HEK293 (cell line): ENCODE measurements at regions not wholly inside any gene's neighbourhood (a gene's known extent, or its start where the extent isn't known, plus 50 kb on each side); places are given as distances from the start of the nearest gene placed in this dataset.

Source experiments
- CTCF ChIA-PET: fragments of 350-600 bp; formaldehyde crosslinking; extraction: SDS; loops from one replicate; lab custom pipeline; 2021; ENCODE audit warnings: antibody characterized with exemption; lab: Yijun Ruan, JAX
- POLR2A ChIA-PET: fragments of 300-600 bp; formaldehyde crosslinking; extraction: SDS; loops from one replicate; lab custom pipeline; 2020; ENCODE audit warnings: antibody characterized with exemption, inconsistent platforms; lab: Yijun Ruan, JAX
- H3K27ac ChIP-seq: fragments of 200-500 bp; sonication (Bioruptor generic); 2 replicates; pipeline ENCODE4 v1.5.1; 2014; ENCODE audit warnings: low read depth, low read length, control low read depth, inconsistent platforms; ENCODE audit errors: extremely low read depth
- H3K36me3 ChIP-seq, 2 experiments: fragments of 200-500 bp in 1 of 2; sonication (Bioruptor generic) in 1 of 2; 1 replicate in 1 of 2; 2 replicates in 1 of 2; pipeline ENCODE4 v1.5.1; 2014 to 2017; ENCODE audit warnings: inconsistent platforms in 2 of 2, low read length in 2 of 2; ENCODE audit not compliant: control insufficient read depth in 2 of 2, insufficient read depth in 1 of 2
- H3K4me1 ChIP-seq: fragments of 200-500 bp; sonication (Bioruptor generic); 2 replicates; pipeline ENCODE4 v1.5.1; 2014; ENCODE audit warnings: mild to moderate bottlenecking, low read length, inconsistent platforms; ENCODE audit not compliant: control insufficient read depth, insufficient read depth
- H3K4me3 ChIP-seq: 2 replicates; pipeline ENCODE4 v1.5.1; 2011; ENCODE audit warnings: low read depth, mild to moderate bottlenecking, control low read depth, low read length, moderate library complexity
- H3K9me3 ChIP-seq: fragments of 200-500 bp; sonication (Bioruptor generic); 2 replicates; pipeline ENCODE4 v1.5.1; 2014; ENCODE audit warnings: low read depth, low read length, inconsistent platforms; ENCODE audit not compliant: control insufficient read depth, insufficient read depth
- FEZF1 ChIP-seq: fragments of 450-650 bp; formaldehyde crosslinking; IDR thresholded peaks from 2 replicates; pipeline ENCODE4 v1.5.1; 2016; ENCODE audit warnings: missing biosample characterization, missing genetic modification characterization
- MEIS1 ChIP-seq: sonication (generic); formaldehyde crosslinking; IDR thresholded peaks from 2 replicates; pipeline ENCODE4 v1.8.1; 2022; ENCODE audit warnings: missing genetic modification reagents, mild to moderate bottlenecking, borderline replicate concordance
- SP3 ChIP-seq: fragments of 450-650 bp; formaldehyde crosslinking; IDR thresholded peaks from 2 replicates; pipeline ENCODE4 v1.5.1; 2016; ENCODE audit warnings: missing biosample characterization, missing genetic modification characterization
- WT1 ChIP-seq: fragments of 450-650 bp; formaldehyde crosslinking; IDR thresholded peaks from 2 replicates; pipeline ENCODE4 v1.5.1; 2016; ENCODE audit warnings: missing biosample characterization, missing genetic modification characterization
- ZFP69B ChIP-seq: fragments of 450-650 bp; formaldehyde crosslinking; IDR thresholded peaks from 2 replicates; pipeline ENCODE4 v1.5.1; 2016; ENCODE audit warnings: missing biosample characterization, missing genetic modification characterization
- ZNF133 ChIP-seq: fragments of 450-650 bp; formaldehyde crosslinking; IDR thresholded peaks from 2 replicates; pipeline ENCODE4 v1.5.1; 2016; ENCODE audit warnings: missing biosample characterization, missing genetic modification characterization
- ZNF184 ChIP-seq: fragments of 450-650 bp; IDR thresholded peaks from 2 replicates; pipeline ENCODE4 v1.5.1; 2018; ENCODE audit warnings: missing biosample characterization, mild to moderate bottlenecking, missing genetic modification characterization
- ZNF404 ChIP-seq: fragments of 450-650 bp; formaldehyde crosslinking; IDR thresholded peaks from 2 replicates; pipeline ENCODE4 v1.5.1; 2017; ENCODE audit warnings: missing biosample characterization, missing genetic modification characterization
- ZNF558 ChIP-seq: fragments of 450-650 bp; formaldehyde crosslinking; IDR thresholded peaks from 2 replicates; pipeline ENCODE4 v1.5.1; 2016; ENCODE audit warnings: missing biosample characterization, missing genetic modification characterization
- ZNF560 ChIP-seq: fragments of 450-650 bp; formaldehyde crosslinking; IDR thresholded peaks from 2 replicates; pipeline ENCODE4 v1.5.1; 2017; ENCODE audit warnings: missing biosample characterization, missing genetic modification characterization, borderline replicate concordance
- ZNF561 ChIP-seq: fragments of 450-650 bp; IDR thresholded peaks from 2 replicates; pipeline ENCODE4 v1.5.1; 2018; ENCODE audit warnings: missing biosample characterization, missing genetic modification characterization, borderline replicate concordance
- ZNF626 ChIP-seq: fragments of 450-650 bp; sonication (Bioruptor Pico); formaldehyde crosslinking; IDR thresholded peaks from 2 replicates; pipeline ENCODE4 v1.5.1; 2018; ENCODE audit warnings: missing biosample characterization, missing genetic modification characterization, inconsistent platforms
- ZNF776 ChIP-seq: fragments of 450-650 bp; formaldehyde crosslinking; IDR thresholded peaks from 2 replicates; pipeline ENCODE4 v1.5.0; 2017; ENCODE audit warnings: missing biosample characterization, missing genetic modification characterization, borderline replicate concordance
- ZSCAN23 ChIP-seq: fragments of 450-650 bp; formaldehyde crosslinking; IDR thresholded peaks from 2 replicates; pipeline ENCODE4 v1.5.1; 2016; ENCODE audit warnings: missing biosample characterization, missing genetic modification characterization
- TF ChIP-seq, protein P1 (sequence below): fragments of 450-650 bp; formaldehyde crosslinking; IDR thresholded peaks from 2 replicates; pipeline ENCODE4 v1.5.1; 2016; ENCODE audit warnings: missing biosample characterization, missing genetic modification characterization
- TF ChIP-seq, protein P2 (sequence below): fragments of 450-650 bp; formaldehyde crosslinking; IDR thresholded peaks from 2 replicates; pipeline ENCODE4 v1.5.1; 2016; ENCODE audit warnings: missing biosample characterization, missing genetic modification characterization
- TF ChIP-seq, protein P3 (sequence below): fragments of 450-650 bp; formaldehyde crosslinking; IDR thresholded peaks from 2 replicates; pipeline ENCODE4 v1.5.1; 2016; ENCODE audit warnings: missing biosample characterization, missing genetic modification characterization, borderline replicate concordance
- TF ChIP-seq, protein P4 (sequence below): fragments of 450-650 bp; formaldehyde crosslinking; IDR thresholded peaks from 2 replicates; pipeline ENCODE4 v1.5.1; 2016; ENCODE audit warnings: missing biosample characterization, missing genetic modification characterization, low read depth
- TF ChIP-seq, protein P5 (sequence below): fragments of 450-650 bp; formaldehyde crosslinking; IDR thresholded peaks from 2 replicates; pipeline ENCODE4 v1.5.1; 2016; ENCODE audit warnings: missing biosample characterization, missing genetic modification characterization

DNA sequence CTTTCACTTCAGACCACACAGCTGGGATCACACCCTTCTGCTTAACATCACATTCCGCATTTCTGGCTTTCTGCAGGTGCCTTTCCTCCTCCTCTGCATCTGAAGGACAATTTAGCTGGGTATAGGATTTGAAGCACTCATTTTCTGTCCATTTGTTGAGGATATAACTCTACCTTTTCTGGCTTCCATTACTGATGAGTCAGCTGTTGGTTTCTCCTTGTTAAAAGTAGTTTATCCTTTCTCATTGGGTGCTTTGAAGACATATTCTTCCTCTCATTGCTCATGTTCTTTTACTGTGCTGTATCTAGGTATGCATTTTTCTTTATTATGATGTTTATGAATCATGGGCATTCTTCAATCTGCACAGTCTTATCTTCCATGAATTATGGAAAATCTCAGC, 199.3 kb upstream of the SOX1 start (continued):
- TF ChIP-seq, protein P1, sequence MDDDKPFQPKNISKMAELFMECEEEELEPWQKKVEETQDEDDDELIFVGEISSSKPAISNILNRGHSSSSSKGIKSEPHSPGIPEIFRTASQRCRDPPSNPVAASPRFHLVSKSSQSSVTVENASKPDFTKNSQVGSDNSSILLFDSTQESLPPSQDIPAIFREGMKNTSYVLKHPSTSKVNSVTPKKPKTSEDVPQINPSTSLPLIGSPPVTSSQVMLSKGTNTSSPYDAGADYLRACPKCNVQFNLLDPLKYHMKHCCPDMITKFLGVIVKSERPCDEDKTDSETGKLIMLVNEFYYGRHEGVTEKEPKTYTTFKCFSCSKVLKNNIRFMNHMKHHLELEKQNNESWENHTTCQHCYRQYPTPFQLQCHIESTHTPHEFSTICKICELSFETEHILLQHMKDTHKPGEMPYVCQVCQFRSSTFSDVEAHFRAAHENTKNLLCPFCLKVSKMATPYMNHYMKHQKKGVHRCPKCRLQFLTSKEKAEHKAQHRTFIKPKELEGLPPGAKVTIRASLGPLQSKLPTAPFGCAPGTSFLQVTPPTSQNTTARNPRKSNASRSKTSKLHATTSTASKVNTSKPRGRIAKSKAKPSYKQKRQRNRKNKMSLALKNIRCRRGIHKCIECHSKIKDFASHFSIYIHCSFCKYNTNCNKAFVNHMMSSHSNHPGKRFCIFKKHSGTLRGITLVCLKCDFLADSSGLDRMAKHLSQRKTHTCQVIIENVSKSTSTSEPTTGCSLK (tag by site-specific recombination): no peak
- no peak for TF ChIP-seq ZNF560
- TF ChIP-seq, protein P2, sequence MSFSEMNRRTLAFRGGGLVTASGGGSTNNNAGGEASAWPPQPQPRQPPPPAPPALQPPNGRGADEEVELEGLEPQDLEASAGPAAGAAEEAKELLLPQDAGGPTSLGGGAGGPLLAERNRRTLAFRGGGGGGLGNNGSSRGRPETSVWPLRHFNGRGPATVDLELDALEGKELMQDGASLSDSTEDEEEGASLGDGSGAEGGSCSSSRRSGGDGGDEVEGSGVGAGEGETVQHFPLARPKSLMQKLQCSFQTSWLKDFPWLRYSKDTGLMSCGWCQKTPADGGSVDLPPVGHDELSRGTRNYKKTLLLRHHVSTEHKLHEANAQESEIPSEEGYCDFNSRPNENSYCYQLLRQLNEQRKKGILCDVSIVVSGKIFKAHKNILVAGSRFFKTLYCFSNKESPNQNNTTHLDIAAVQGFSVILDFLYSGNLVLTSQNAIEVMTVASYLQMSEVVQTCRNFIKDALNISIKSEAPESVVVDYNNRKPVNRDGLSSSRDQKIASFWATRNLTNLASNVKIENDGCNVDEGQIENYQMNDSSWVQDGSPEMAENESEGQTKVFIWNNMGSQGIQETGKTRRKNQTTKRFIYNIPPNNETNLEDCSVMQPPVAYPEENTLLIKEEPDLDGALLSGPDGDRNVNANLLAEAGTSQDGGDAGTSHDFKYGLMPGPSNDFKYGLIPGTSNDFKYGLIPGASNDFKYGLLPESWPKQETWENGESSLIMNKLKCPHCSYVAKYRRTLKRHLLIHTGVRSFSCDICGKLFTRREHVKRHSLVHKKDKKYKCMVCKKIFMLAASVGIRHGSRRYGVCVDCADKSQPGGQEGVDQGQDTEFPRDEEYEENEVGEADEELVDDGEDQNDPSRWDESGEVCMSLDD (tag by site-specific recombination): no peak
- TF ChIP-seq FEZF1 (tag by site-specific recombination): no peak
- no peak for TF ChIP-seq MEIS1 (CRISPR knock-in tag)
- no peak for TF ChIP-seq ZNF133 (tag by site-specific recombination)
- no peak for TF ChIP-seq SP3 (tag by site-specific recombination)
- TF ChIP-seq ZNF626 (tag by site-specific recombination): no peak
- no peak for TF ChIP-seq ZNF404
- TF ChIP-seq, protein P3, sequence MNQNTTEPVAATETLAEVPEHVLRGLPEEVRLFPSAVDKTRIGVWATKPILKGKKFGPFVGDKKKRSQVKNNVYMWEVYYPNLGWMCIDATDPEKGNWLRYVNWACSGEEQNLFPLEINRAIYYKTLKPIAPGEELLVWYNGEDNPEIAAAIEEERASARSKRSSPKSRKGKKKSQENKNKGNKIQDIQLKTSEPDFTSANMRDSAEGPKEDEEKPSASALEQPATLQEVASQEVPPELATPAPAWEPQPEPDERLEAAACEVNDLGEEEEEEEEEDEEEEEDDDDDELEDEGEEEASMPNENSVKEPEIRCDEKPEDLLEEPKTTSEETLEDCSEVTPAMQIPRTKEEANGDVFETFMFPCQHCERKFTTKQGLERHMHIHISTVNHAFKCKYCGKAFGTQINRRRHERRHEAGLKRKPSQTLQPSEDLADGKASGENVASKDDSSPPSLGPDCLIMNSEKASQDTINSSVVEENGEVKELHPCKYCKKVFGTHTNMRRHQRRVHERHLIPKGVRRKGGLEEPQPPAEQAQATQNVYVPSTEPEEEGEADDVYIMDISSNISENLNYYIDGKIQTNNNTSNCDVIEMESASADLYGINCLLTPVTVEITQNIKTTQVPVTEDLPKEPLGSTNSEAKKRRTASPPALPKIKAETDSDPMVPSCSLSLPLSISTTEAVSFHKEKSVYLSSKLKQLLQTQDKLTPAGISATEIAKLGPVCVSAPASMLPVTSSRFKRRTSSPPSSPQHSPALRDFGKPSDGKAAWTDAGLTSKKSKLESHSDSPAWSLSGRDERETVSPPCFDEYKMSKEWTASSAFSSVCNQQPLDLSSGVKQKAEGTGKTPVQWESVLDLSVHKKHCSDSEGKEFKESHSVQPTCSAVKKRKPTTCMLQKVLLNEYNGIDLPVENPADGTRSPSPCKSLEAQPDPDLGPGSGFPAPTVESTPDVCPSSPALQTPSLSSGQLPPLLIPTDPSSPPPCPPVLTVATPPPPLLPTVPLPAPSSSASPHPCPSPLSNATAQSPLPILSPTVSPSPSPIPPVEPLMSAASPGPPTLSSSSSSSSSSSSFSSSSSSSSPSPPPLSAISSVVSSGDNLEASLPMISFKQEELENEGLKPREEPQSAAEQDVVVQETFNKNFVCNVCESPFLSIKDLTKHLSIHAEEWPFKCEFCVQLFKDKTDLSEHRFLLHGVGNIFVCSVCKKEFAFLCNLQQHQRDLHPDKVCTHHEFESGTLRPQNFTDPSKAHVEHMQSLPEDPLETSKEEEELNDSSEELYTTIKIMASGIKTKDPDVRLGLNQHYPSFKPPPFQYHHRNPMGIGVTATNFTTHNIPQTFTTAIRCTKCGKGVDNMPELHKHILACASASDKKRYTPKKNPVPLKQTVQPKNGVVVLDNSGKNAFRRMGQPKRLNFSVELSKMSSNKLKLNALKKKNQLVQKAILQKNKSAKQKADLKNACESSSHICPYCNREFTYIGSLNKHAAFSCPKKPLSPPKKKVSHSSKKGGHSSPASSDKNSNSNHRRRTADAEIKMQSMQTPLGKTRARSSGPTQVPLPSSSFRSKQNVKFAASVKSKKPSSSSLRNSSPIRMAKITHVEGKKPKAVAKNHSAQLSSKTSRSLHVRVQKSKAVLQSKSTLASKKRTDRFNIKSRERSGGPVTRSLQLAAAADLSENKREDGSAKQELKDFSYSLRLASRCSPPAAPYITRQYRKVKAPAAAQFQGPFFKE: no peak

DNA sequence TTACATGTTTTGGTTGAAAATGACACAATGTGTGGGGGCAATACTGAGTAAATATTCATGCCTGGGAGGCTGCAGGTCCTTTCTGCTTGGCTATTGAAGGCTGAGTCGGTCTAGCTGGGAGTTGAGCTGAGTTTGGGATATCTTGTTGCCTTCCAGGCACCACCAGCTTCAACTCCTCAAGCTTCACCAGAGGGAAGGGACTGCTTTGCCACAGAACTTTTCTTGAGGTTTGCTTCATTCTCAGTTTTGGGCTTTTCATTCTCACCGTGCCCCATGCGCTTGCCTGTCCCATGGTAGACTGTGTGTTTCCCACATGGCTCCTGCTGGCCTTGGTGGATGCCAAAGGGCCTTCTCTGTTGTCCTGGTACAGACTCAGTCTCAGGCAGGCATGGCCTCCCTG, 198.2 kb upstream of the SOX1 start:
- H3K27ac ChIP-seq: no peak overlapping the region
- CTCF ChIA-PET: no interaction called here
- POLR2A ChIA-PET: no interaction called here

DNA sequence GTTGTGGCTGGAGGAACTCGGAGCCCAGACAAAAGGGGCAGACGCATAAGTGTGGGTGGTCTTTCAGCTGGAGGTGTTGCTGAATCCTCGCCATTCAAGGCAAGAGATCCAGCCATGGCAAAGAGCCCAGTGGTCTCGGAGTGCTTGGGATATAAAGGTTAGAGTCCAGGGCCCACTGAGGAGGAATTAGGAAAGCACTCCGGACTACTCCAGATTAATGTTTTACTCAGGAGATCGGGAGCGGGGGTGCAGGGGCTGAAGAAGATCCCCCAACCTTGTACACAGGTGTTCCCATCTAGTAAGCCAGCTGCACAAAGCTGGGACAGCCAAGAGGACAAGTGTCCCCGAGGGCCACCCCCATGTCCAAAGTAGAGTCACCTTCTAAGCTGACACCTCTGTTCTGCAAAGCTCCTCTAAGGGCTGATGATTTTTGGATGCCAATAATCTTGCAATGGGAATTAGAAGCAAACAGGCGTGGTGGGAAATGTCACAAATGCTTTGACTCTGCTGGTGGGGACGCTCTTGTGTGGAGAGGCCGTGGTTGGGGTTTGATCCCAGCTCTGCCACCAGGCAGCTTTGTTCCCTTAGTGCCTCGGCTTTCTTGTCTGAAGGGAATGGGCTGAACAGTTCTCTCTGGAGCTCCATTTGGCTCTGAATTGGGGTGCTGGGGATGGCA, 194.3 kb upstream of the SOX1 start:
- ChIA-PET POLR2A (no interaction called here), CTCF (no interaction called here)
- Histone ChIP-seq H3K4me1 (no peaks in the 10 kb centered on the region), H3K9me3 (no peaks in the 10 kb centered on the region), H3K36me3 (no peaks in the 10 kb centered on the region)
- TF ChIP-seq ZNF561 (tag by site-specific recombination) (no peak), ZFP69B (no peak), ZSCAN23 (tag by site-specific recombination) (no peak), WT1 (tag by site-specific recombination) (no peak), ZNF776 (tag by site-specific recombination) (no peak), ZNF558 (tag by site-specific recombination) (no peak)
- TF ChIP-seq, protein P4, sequence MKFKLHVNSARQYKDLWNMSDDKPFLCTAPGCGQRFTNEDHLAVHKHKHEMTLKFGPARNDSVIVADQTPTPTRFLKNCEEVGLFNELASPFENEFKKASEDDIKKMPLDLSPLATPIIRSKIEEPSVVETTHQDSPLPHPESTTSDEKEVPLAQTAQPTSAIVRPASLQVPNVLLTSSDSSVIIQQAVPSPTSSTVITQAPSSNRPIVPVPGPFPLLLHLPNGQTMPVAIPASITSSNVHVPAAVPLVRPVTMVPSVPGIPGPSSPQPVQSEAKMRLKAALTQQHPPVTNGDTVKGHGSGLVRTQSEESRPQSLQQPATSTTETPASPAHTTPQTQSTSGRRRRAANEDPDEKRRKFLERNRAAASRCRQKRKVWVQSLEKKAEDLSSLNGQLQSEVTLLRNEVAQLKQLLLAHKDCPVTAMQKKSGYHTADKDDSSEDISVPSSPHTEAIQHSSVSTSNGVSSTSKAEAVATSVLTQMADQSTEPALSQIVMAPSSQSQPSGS (tag by site-specific recombination): no peak
- TF ChIP-seq, protein P5, sequence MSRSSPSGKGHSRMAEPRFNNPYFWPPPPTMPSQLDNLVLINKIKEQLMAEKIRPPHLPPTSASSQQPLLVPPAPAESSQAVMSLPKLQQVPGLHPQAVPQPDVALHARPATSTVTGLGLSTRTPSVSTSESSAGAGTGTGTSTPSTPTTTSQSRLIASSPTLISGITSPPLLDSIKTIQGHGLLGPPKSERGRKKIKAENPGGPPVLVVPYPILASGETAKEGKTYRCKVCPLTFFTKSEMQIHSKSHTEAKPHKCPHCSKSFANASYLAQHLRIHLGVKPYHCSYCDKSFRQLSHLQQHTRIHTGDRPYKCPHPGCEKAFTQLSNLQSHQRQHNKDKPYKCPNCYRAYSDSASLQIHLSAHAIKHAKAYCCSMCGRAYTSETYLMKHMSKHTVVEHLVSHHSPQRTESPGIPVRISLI (tag by site-specific recombination): no peak
- TF ChIP-seq, all 188 proteins: peak for 0
- H3K4me3 ChIP-seq: no peak overlapping the region
- H3K27ac ChIP-seq: no peak overlapping the region

More for the DNA sequence above, 198.2 kb upstream of the SOX1 start:
- no peaks in the 10 kb centered on the region for H3K36me3 ChIP-seq
- TF ChIP-seq ZNF184 (tag by site-specific recombination) (no peak), FEZF1 (tag by site-specific recombination) (no peak)
- TF ChIP-seq, all 188 proteins: peak for 0
- Histone ChIP-seq H3K4me1 (no peaks in the 10 kb centered on the region), H3K4me3 (no peak overlapping the region), H3K9me3 (no peaks in the 10 kb centered on the region)
